Tibial nerve (tissue), 3 donors: ENCODE measurements at regions not wholly inside any gene's neighbourhood (a gene's known extent, or its start where the extent isn't known, plus 50 kb on each side); places are given as distances from the start of the nearest gene placed in this dataset.

Experiments
- CTCF ChIP-seq, 5 experiments: fragments of 200-600 bp in 3 of 5; fragments of 450-650 bp in 2 of 5; sonication (generic) in 3 of 5; IDR thresholded peaks; one replicate each; pipeline ENCODE4 v1.5.1; 2016 to 2019; ENCODE audit warnings: antibody characterized with exemption in 5 of 5, mild to moderate bottlenecking in 3 of 5, moderate library complexity in 2 of 5
- POLR2A ChIP-seq, 2 donors: fragments of 450-650 bp; IDR thresholded peaks; one replicate each; pipeline ENCODE4 v1.6.1; 2017; ENCODE audit warnings: antibody characterized with exemption in 2 of 2, mild to moderate bottlenecking in 2 of 2, moderate library complexity in 2 of 2

- no peak for TF ChIP-seq POLR2A (IDR thresholded peaks at IDR 0.05)
- TF ChIP-seq CTCF (IDR thresholded peaks at IDR 0.05), result no peak
These were observed 626.8 kb downstream of the TLL1 start for GRCh38 chr4:166499820-166500219.
